ENCODE measurements at regions not wholly inside any gene's neighbourhood (a gene's known extent, or its start where the extent isn't known, plus 50 kb on each side); places are given as distances from the start of the nearest gene placed in this dataset.

DNA sequence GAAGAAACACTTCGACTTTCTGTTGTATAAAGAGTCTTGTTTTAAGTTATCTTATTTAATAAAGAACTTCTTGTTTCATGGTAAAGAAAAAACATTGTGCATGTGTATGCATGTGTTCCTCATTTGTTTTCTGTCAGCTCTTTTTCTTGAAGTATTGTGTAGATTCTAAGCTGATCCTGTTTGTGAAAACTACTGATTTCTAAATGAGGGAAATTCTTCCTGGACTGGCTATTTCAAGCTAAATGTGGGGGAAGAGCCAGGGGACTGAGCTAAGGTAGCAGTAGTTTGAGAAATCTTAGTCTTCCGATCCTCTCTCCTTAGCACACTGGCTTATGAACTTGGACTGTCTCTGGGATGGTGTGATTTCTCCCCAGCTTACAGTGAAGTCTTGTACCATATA, 56.4 kb upstream of the RBMS1 start:
- DNase-seq: no peak
- H3K4me3 ChIP-seq (ENCODE audit: low read depth in 1 of 3, low read length in 3 of 3): no peak overlapping the region
- no peaks in the 10 kb centered on the region for H3K27me3 ChIP-seq (ENCODE audit: control insufficient read depth in 3 of 3, insufficient read depth in 3 of 3, low read length in 3 of 3)
- peaks cover 0 to 3% of the 10 kb centered on the region in 2 donors for H3K9me3 ChIP-seq (ENCODE audit: control insufficient read depth in 2 of 2, insufficient read depth in 1 of 2, low read depth in 1 of 2, low read length in 1 of 2)
- no peaks in the 10 kb centered on the region for H3K36me3 ChIP-seq (ENCODE audit: control insufficient read depth in 3 of 3, insufficient read depth in 2 of 3, low read depth in 1 of 3, low read length in 3 of 3)
- H3K27ac ChIP-seq (ENCODE audit: low read depth in 1 of 3, low read length in 2 of 3): no peak overlapping the region
- no peaks in the 10 kb centered on the region for H3K4me1 ChIP-seq (ENCODE audit: control insufficient read depth in 3 of 3, insufficient read depth in 2 of 3, low read depth in 1 of 3, low read length in 2 of 3)
- 83 to 94% (median 89%) methylated on average over 2 of the region's 2 CpGs for WGBS, 3 donors
- FAIRE-seq: no peak

DNA sequence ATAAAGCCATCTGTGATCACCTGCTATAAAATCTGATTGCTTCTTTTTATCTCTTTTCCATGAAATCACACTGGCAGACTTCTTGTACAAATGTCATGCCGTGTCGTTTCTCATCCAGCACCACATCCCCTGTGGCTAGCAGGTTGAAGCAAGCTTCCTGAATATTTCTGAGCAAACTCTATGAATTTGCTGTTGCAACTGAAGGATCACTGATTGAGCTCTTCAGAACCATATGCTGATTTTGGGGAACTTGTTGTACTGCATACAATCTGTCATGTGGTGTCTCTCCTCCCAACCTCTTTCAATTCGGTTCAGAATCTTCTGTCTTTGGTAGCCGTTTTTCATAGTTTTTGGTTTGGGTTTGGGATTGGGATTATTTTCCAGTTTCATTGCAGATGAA, 57.7 kb upstream of the RBMS1 start:
- Histone ChIP-seq H3K27me3 (ENCODE audit: control insufficient read depth in 3 of 3, insufficient read depth in 3 of 3, low read length in 3 of 3) (no peaks in the 10 kb centered on the region), H3K27ac (ENCODE audit: low read depth in 1 of 3, low read length in 2 of 3) (no peak overlapping the region), H3K4me1 (ENCODE audit: control insufficient read depth in 3 of 3, insufficient read depth in 2 of 3, low read depth in 1 of 3, low read length in 2 of 3) (no peaks in the 10 kb centered on the region), H3K9me3 (ENCODE audit: control insufficient read depth in 2 of 2, insufficient read depth in 1 of 2, low read depth in 1 of 2, low read length in 1 of 2) (peaks cover 0 to 3% of the 10 kb centered on the region in 2 donors), H3K36me3 (ENCODE audit: control insufficient read depth in 3 of 3, insufficient read depth in 2 of 3, low read depth in 1 of 3, low read length in 3 of 3) (no peaks in the 10 kb centered on the region), H3K4me3 (ENCODE audit: low read depth in 1 of 3, low read length in 3 of 3) (no peak overlapping the region)
- no peak for DNase-seq
- 30 to 46% (median 39%) methylated on average over 4 of the region's 4 CpGs for WGBS, 3 donors
- FAIRE-seq: no peak

DNA sequence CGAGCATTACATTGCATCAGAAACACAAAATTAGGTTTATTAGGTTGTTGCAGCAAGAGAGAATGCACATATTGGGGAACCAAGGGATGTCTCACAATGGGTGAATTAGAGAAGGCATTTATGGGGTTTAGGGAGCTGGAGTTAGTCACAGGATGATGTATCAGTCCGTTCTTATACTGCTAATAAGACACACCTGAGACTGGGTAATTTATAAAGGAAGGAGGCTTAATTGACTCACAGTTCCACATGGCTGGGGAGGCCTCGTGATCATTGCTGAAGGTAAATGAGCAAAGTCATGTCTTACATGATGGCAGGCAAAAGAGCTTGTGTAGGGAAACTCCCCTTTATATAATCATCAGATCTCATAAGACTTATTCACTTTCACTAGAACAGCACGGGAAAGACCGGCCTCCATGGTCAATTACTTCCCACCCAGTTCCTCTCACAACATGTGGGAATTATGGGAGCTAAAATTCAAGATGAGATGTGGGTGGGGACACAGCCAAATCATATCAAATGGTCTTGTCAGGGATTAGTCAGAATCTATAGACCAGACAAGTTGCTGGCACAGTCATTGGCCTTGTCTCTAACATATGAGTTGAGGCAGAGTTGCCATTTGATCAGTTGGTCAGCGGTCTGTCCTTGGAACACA, 61.9 kb upstream of the RBMS1 start:
- no peaks in the 10 kb centered on the region for H3K27me3 ChIP-seq (ENCODE audit: control insufficient read depth in 3 of 3, insufficient read depth in 3 of 3, low read length in 3 of 3)
- no peak for DNase-seq
- FAIRE-seq: no peak
- H3K4me1 ChIP-seq (ENCODE audit: control insufficient read depth in 3 of 3, insufficient read depth in 2 of 3, low read depth in 1 of 3, low read length in 2 of 3): no peaks in the 10 kb centered on the region
- H3K36me3 ChIP-seq (ENCODE audit: control insufficient read depth in 3 of 3, insufficient read depth in 2 of 3, low read depth in 1 of 3, low read length in 3 of 3): no peaks in the 10 kb centered on the region
- no peak overlapping the region for H3K4me3 ChIP-seq (ENCODE audit: low read depth in 1 of 3, low read length in 3 of 3)
- WGBS, 3 donors: 89 to 92% (median 90%) methylated on average over 6 of the region's 6 CpGs
- H3K9me3 ChIP-seq (ENCODE audit: control insufficient read depth in 2 of 2, insufficient read depth in 1 of 2, low read depth in 1 of 2, low read length in 1 of 2): no peaks in the 10 kb centered on the region
- H3K27ac ChIP-seq (ENCODE audit: low read depth in 1 of 3, low read length in 2 of 3): no peak overlapping the region

DNA sequence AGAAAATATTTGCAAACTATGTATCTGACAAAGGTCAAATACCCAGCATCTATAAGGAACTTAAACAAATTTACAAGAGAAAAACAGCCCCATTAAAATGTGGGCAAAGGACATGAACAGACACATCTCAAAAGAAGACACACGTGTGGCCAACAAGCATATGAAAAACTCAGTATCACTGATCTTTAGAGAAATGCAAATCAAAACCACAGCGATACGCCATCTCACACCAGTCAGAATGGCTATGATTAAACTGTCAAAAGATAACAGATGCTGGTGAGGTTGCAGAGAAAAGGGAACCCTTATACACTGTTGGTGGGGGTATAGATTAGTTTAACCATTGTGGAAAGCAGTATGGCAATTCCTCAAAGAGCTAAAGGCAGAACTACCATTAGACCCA, 64.3 kb upstream of the RBMS1 start:
- 81 to 89% (median 81%) methylated on average over 3 of the region's 3 CpGs for WGBS, 3 donors
- Histone ChIP-seq H3K27me3 (ENCODE audit: control insufficient read depth in 3 of 3, insufficient read depth in 3 of 3, low read length in 3 of 3) (no peaks in the 10 kb centered on the region), H3K4me3 (ENCODE audit: low read depth in 1 of 3, low read length in 3 of 3) (no peak overlapping the region), H3K27ac (ENCODE audit: low read depth in 1 of 3, low read length in 2 of 3) (no peak overlapping the region), H3K9me3 (ENCODE audit: control insufficient read depth in 2 of 2, insufficient read depth in 1 of 2, low read depth in 1 of 2, low read length in 1 of 2) (no peaks in the 10 kb centered on the region), H3K36me3 (ENCODE audit: control insufficient read depth in 3 of 3, insufficient read depth in 2 of 3, low read depth in 1 of 3, low read length in 3 of 3) (no peaks in the 10 kb centered on the region), H3K4me1 (ENCODE audit: control insufficient read depth in 3 of 3, insufficient read depth in 2 of 3, low read depth in 1 of 3, low read length in 2 of 3) (no peaks in the 10 kb centered on the region)
- FAIRE-seq: no peak
- no peak for DNase-seq

DNA sequence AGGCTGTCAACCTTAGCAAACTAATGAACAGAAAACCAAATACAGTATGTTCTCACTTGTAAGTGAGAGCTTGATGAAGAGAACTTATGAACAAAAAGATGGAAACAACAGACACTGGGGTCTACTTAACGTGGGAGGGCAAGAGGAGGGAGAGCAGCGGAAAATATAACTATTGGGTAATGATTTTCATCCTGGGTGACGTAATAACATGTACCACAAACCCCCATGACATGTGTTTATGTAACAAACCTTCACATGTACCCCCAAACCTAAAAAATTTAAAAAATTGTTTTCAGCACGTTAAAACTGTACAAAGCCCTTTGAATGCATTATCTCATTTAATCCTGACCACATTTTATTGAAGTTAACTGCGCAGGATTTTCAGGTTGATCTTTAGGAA, 64.9 kb upstream of the RBMS1 start:
- 81 to 87% (median 87%) methylated on average over 5 of the region's 5 CpGs for WGBS, 3 donors

DNA sequence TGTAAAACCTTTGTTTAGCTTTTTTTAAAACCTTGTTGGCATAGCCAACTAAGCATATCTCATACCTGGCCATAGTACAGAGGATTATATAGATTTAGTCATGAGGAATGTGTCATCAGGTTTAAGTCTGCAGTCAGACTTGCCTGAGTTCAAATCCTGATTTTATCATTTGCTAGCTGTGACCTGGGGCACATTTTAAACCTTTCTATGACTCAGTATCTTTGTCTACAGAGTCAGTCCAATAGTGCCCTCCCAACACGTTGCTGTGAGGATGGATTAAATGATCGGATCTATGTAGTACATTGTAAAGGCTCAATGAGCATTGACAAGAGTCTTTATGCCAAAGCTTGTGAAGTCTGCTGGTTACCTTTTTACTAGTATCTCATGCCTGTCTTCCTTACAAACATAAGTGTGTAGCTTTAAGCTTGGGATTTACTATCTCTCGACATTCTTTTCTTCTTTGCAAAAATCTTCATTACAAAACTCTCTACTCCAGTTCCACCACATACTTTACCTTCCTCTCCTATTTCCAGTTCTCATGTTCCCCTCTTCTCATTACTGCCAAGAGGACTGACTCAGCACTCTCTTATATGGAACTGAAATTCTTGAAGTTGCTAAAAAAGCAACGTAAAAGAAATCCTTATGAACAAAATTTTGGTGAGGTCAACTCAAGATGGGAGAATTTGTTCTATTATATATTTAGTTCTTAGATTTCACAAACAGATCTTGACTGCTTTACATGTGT, 68.1 kb upstream of the RBMS1 start:
- Histone ChIP-seq H3K27me3 (ENCODE audit: control insufficient read depth in 3 of 3, insufficient read depth in 3 of 3, low read length in 3 of 3) (no peaks in the 10 kb centered on the region), H3K4me3 (ENCODE audit: low read depth in 1 of 3, low read length in 3 of 3) (no peak overlapping the region), H3K9me3 (ENCODE audit: control insufficient read depth in 2 of 2, insufficient read depth in 1 of 2, low read depth in 1 of 2, low read length in 1 of 2) (no peaks in the 10 kb centered on the region), H3K4me1 (ENCODE audit: control insufficient read depth in 3 of 3, insufficient read depth in 2 of 3, low read depth in 1 of 3, low read length in 2 of 3) (no peaks in the 10 kb centered on the region), H3K27ac (ENCODE audit: low read depth in 1 of 3, low read length in 2 of 3) (no peak overlapping the region), H3K36me3 (ENCODE audit: control insufficient read depth in 3 of 3, insufficient read depth in 2 of 3, low read depth in 1 of 3, low read length in 3 of 3) (no peaks in the 10 kb centered on the region)
- FAIRE-seq (no peak), DNase-seq (no peak)
- WGBS, 3 donors: 63 to 68% (median 65%) methylated on average over 4 of the region's 4 CpGs

More for the DNA sequence above, 64.9 kb upstream of the RBMS1 start:
- FAIRE-seq (no peak), DNase-seq (no peak)
- Histone ChIP-seq H3K9me3 (ENCODE audit: control insufficient read depth in 2 of 2, insufficient read depth in 1 of 2, low read depth in 1 of 2, low read length in 1 of 2) (no peaks in the 10 kb centered on the region), H3K27me3 (ENCODE audit: control insufficient read depth in 3 of 3, insufficient read depth in 3 of 3, low read length in 3 of 3) (no peaks in the 10 kb centered on the region), H3K36me3 (ENCODE audit: control insufficient read depth in 3 of 3, insufficient read depth in 2 of 3, low read depth in 1 of 3, low read length in 3 of 3) (no peaks in the 10 kb centered on the region), H3K27ac (ENCODE audit: low read depth in 1 of 3, low read length in 2 of 3) (no peak overlapping the region), H3K4me1 (ENCODE audit: control insufficient read depth in 3 of 3, insufficient read depth in 2 of 3, low read depth in 1 of 3, low read length in 2 of 3) (no peaks in the 10 kb centered on the region), H3K4me3 (ENCODE audit: low read depth in 1 of 3, low read length in 3 of 3) (no peak overlapping the region)

DNA sequence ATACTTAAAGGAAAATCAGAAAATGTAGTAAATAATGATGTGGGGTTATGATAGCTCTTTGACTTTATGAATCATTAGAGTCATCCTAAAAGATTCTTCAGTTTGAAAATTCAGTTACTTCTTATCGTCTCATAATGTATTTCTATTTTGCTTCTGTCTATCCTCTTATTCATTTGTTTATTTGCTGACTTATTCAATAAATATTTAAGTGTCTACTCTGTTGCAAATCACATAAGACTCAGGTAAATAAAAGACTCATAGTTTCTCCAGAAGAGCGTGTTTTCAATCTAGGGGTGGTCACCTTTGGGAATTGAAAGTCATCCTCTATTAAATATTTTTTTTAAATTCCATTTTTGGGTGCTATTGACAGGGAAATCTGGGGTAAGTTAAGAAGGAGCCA, 69.1 kb upstream of the RBMS1 start:
- H3K4me3 ChIP-seq (ENCODE audit: low read depth in 1 of 3, low read length in 3 of 3): no peak overlapping the region
- no peaks in the 10 kb centered on the region for H3K4me1 ChIP-seq (ENCODE audit: control insufficient read depth in 3 of 3, insufficient read depth in 2 of 3, low read depth in 1 of 3, low read length in 2 of 3)
- H3K27ac ChIP-seq (ENCODE audit: low read depth in 1 of 3, low read length in 2 of 3): no peak overlapping the region
- FAIRE-seq (no peak), DNase-seq (no peak)
- 78 to 83% (median 82%) methylated on average over 2 of the region's 2 CpGs for WGBS, 3 donors
- no peaks in the 10 kb centered on the region for H3K36me3 ChIP-seq (ENCODE audit: control insufficient read depth in 3 of 3, insufficient read depth in 2 of 3, low read depth in 1 of 3, low read length in 3 of 3)
- H3K9me3 ChIP-seq (ENCODE audit: control insufficient read depth in 2 of 2, insufficient read depth in 1 of 2, low read depth in 1 of 2, low read length in 1 of 2): no peaks in the 10 kb centered on the region
- no peaks in the 10 kb centered on the region for H3K27me3 ChIP-seq (ENCODE audit: control insufficient read depth in 3 of 3, insufficient read depth in 3 of 3, low read length in 3 of 3)

DNA sequence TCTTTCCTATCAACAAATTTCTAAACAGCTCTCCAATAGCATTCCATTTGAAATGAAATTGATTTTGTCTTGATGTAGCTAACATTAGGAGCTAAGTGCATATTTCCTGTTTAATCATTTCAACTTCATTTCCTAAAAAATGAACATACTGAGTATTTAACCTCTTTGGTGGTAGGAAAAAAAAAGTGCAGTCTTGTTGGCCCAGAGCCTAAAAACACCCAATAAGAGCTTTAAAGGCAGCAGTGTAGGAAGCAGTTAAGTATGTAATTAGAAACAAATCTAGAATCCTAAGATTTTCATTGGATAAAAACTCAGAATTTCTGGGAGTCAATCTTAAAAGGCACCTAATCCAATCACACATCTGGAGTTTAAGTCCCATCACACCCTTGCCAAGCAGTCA, 71.0 kb upstream of the RBMS1 start:
- Histone ChIP-seq H3K4me3 (ENCODE audit: low read depth in 1 of 3, low read length in 3 of 3) (no peak overlapping the region), H3K9me3 (ENCODE audit: control insufficient read depth in 2 of 2, insufficient read depth in 1 of 2, low read depth in 1 of 2, low read length in 1 of 2) (no peaks in the 10 kb centered on the region), H3K36me3 (ENCODE audit: control insufficient read depth in 3 of 3, insufficient read depth in 2 of 3, low read depth in 1 of 3, low read length in 3 of 3) (no peaks in the 10 kb centered on the region), H3K27ac (ENCODE audit: low read depth in 1 of 3, low read length in 2 of 3) (no peak overlapping the region), H3K27me3 (ENCODE audit: control insufficient read depth in 3 of 3, insufficient read depth in 3 of 3, low read length in 3 of 3) (no peaks in the 10 kb centered on the region), H3K4me1 (ENCODE audit: control insufficient read depth in 3 of 3, insufficient read depth in 2 of 3, low read depth in 1 of 3, low read length in 2 of 3) (no peaks in the 10 kb centered on the region)
- no peak for FAIRE-seq
- no peak for DNase-seq
